ENCODE measurements at regions not wholly inside any gene's neighbourhood (a gene's known extent, or its start where the extent isn't known, plus 50 kb on each side); places are given as distances from the start of the nearest gene placed in this dataset.
"Not testable (repeated sequence)": the region's sequence is repeated elsewhere in the genome, so short reads cannot be mapped to it uniquely, and the experiment has no call there.

DNA sequence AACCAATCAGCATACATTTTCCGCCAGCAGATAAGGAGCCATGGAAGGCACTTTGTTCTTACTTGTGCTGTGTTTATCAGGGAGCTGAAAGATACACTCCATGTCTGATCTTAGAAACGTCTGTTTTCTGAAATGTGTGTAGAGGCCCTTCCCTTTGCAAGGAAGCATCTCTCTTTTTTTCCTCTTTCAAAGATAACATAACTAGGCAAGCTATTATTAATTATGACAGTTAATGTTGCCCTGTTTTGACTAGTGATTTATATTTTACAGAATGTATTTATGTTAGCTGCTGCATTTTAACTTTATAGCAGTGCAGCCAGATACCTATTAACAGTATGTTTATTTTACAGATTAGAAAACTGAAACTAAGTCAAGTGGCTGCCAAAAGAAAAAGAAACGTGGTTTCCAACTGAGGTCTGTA is 683.2 kb upstream of the IGFBP3 start:
- no peak for DNase-seq (ENCODE audit: low spot score)
- TF ChIP-seq, protein P1, sequence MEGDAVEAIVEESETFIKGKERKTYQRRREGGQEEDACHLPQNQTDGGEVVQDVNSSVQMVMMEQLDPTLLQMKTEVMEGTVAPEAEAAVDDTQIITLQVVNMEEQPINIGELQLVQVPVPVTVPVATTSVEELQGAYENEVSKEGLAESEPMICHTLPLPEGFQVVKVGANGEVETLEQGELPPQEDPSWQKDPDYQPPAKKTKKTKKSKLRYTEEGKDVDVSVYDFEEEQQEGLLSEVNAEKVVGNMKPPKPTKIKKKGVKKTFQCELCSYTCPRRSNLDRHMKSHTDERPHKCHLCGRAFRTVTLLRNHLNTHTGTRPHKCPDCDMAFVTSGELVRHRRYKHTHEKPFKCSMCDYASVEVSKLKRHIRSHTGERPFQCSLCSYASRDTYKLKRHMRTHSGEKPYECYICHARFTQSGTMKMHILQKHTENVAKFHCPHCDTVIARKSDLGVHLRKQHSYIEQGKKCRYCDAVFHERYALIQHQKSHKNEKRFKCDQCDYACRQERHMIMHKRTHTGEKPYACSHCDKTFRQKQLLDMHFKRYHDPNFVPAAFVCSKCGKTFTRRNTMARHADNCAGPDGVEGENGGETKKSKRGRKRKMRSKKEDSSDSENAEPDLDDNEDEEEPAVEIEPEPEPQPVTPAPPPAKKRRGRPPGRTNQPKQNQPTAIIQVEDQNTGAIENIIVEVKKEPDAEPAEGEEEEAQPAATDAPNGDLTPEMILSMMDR (IDR thresholded peaks at IDR 0.05; ENCODE audit: extremely low read depth, missing control alignments) = no peak

DNA sequence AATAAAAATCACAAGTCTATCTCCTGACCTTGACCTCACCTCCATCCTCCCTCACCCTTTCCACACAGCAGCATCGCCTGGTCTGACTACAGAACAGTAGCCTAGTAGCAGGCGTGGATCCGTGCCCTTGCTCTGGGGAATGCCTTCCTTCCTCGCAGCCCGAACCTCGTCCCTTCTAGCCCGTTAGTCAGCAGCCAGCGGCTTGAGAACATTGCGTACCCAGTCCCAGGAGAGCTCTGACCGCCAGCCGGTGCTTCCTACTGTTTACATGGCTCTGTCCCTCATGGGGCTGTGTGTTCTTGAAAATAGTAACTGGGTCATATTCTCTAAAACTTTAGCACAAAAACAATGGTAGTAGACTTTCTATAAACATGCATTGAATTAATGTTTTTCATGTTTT is 682.7 kb upstream of the IGFBP3 start:
- no peak for DNase-seq (ENCODE audit: low spot score)

DNA sequence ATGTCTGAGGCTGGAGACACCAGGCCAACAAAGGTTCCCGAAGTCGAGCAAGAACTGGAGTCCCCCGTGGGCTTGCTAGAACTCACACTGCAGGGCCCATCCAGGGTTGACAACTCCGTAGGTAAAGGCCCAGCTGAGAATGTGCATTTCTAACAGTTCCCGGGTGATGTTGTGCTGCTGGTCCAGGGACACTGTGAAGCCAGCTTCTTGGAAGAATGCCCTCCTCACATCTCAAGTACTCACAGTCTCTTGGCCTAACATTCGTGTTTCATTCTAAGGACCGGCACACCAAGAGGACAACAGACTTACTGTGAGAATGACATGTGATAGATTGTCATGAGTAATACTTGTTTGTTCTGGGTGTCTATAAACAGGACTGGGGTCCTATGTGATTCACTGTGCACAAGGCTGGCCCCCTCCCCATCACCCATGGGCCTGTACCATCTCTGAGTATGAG is 682.3 kb upstream of the IGFBP3 start:
- DNase-seq (ENCODE audit: low spot score) = no peak
- TF ChIP-seq, protein P1 (IDR thresholded peaks at IDR 0.05; ENCODE audit: extremely low read depth, missing control alignments) = no peak

More for the DNA sequence above, 682.7 kb upstream of the IGFBP3 start:
- TF ChIP-seq, protein P1 (IDR thresholded peaks at IDR 0.05; ENCODE audit: extremely low read depth, missing control alignments) = no peak

DNA sequence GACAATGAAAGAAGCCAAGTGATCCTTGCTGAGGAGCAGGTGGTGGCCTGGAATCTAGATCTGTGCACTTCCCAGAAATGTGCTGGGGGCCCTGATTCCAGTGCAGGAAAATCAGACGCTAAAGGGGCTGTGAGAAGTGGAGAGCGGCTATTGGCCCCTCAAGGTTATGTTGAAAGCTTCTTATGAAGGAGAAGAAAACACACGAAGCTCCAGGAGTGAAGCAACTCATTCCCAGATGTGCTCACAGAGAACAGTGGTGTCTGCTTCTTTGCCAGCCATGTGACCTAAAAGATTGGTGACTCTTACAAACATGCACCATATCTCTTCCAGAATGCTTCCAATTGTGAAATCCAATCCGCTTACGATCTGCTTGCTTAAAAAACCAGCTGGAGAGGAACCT is 679.3 kb upstream of the IGFBP3 start:
- no peak for DNase-seq (ENCODE audit: low spot score)
- TF ChIP-seq, protein P1 (IDR thresholded peaks at IDR 0.05; ENCODE audit: extremely low read depth, missing control alignments) = no peak

DNA sequence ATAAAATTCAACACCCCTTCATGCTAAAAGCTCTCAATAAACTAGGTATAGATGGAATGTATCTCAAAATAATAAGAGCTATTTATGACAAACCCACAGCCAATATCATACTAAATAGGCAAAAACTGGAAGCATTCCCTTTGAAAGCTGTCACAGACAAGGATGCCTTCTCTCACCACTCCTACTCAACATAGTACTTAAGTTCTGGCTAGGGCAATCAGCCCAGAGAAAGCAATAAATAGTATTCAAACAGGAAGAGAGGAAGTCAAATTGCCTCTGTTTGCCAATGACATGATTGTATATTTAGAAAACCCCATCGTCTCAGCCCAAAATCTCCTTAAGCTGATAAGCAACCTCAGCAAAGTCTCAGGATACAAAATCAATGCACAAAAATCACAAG is 673.8 kb upstream of the IGFBP3 start:
- DNase-seq (ENCODE audit: low spot score) = not testable (repeated sequence)

DNA sequence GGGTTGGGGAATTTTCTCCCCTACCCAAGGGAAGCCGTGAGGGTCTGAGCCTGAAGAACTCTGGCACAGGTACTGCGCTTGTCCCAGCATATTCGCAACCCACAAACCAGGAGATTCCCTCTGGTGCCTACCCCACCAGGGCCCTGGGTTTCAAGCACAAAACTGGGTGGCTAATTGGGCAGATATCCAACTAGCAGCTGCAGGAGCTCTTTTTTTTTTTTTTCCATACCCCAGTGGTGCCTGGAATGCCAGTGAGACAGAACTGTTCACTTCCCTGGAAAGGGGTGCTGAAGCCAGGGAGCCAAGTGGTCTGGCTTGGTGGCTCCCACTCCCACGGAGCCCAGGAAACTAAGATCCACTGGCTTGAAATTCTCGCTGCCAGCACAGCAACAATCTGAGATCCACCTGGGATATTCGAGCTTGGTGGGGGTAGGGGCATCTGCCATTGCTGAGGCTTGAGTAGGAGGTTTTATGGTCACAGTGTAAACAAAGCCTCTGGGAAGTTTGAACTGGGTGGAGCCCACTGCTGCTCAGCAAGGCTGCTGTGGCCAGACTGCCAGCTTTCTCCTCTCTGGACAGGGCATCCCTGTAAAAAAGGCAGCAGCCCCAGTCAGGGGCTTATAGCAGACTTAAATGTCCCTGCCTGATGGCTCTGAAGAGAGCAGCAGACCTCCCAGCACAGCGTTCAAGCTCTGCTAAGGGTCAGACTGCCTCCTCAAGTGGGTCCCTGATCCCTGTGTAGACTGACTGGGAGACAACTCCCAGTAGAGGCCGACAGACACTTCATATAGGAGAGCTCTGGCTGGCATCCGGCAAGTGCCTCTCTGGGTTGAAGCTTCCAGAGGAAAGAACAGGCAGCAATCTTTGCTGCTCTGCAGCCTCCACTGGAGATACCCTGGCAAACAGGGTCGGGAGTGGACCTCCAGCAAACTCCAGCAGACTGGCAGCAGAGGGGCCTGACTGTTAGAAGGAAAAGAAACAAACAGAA is 670.1 kb upstream of the IGFBP3 start:
- not testable (repeated sequence) for DNase-seq (ENCODE audit: low spot score)

DNA sequence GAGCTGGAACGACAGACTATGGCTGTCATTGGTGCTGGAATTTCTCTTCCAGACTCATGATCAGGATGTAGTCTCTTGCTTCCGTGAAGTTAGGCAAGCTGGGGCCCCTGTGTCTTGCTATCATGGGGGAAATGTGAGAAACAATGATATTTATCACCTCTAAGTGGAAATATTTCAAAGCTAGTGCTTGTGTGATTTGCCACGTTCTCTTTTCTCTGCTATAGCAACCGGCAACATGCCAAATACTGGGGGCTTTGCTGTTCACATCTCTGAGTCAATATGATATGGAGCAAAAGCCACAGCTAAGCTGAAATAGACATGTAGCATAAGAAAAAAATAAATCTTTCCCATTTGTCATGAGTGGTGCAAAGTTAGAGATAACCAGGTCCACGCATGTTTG is 668.2 kb upstream of the IGFBP3 start:
- DNase-seq (ENCODE audit: low spot score) = no peak
- TF ChIP-seq, protein P1 (IDR thresholded peaks at IDR 0.05; ENCODE audit: extremely low read depth, missing control alignments) = no peak

DNA sequence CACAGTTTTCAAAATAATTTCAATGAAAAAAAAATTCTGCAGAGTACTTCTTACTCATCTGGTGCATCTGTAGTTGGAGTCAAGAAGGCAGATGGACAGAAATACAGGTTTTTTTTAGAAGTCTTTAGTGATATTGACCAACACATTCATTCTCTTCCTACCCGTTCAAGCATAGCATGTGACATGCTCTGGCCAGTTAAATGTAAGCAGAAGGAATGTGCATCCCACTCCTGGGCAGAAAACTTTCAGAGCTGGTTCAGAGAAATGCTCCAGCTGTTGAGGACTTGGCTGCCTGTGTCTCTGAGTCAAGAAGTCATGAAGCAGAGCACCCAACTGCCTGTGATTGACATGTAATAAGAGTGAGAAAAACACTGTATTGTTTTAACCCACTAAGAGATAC is 665.3 kb upstream of the IGFBP3 start:
- TF ChIP-seq, protein P1 (IDR thresholded peaks at IDR 0.05; ENCODE audit: extremely low read depth, missing control alignments) = no peak
- DNase-seq (ENCODE audit: low spot score) = no peak
